Mesendoderm (in vitro differentiated cells): ENCODE measurements at regions not wholly inside any gene's neighbourhood (a gene's known extent, or its start where the extent isn't known, plus 50 kb on each side); places are given as distances from the start of the nearest gene placed in this dataset.

Experiments
- DNase-seq: peaks from one replicate; pipeline ENCODE4 v3.0.0; 2013
- H2AK5ac ChIP-seq: 2 replicates; pipeline ENCODE4 v1.6.1; 2013; ENCODE audit warnings: low read length, inconsistent platforms
- H2BK120ac ChIP-seq: 2 replicates; pipeline ENCODE4 v1.6.1; 2013; ENCODE audit warnings: low read depth, mild to moderate bottlenecking, low read length, moderate library complexity, mixed read lengths
- H2BK15ac ChIP-seq: replicated peaks from 2 replicates; pipeline ENCODE4 v1.6.1; 2013; ENCODE audit warnings: low read depth, mild to moderate bottlenecking, moderate library complexity
- H2BK5ac ChIP-seq: 2 replicates; pipeline ENCODE4 v1.6.1; 2013; ENCODE audit warnings: low read length, inconsistent platforms
- H3K18ac ChIP-seq: 2 replicates; pipeline ENCODE4 v1.6.1; 2013; ENCODE audit warnings: mild to moderate bottlenecking, low read length, mixed read lengths
- H3K23ac ChIP-seq: one replicate; pipeline ENCODE4 v1.6.1; 2013; ENCODE audit warnings: low read length
- H3K27ac ChIP-seq: 2 replicates; pipeline ENCODE4 v1.5.1; 2013; ENCODE audit warnings: low read depth, mild to moderate bottlenecking, inconsistent platforms, low read length, moderate library complexity
- H3K27me3 ChIP-seq: 2 replicates; pipeline ENCODE4 v1.6.1; 2013; ENCODE audit warnings: low read length, control low read depth, mild to moderate bottlenecking, inconsistent platforms; ENCODE audit not compliant: insufficient read depth, poor library complexity
- H3K36me3 ChIP-seq: 2 replicates; pipeline ENCODE4 v1.6.1; 2013; ENCODE audit warnings: low read length, inconsistent platforms; ENCODE audit not compliant: control insufficient read depth, insufficient read depth
- H3K4ac ChIP-seq: one replicate; pipeline ENCODE4 v1.6.1; 2013; ENCODE audit warnings: low read depth, mild to moderate bottlenecking, low read length, moderate library complexity
- H3K4me1 ChIP-seq: 2 replicates; pipeline ENCODE4 v1.6.1; 2013; ENCODE audit warnings: low read depth, low read length, inconsistent platforms; ENCODE audit not compliant: control insufficient read depth
- H3K4me2 ChIP-seq: 2 replicates; pipeline ENCODE4 v1.6.1; 2013; ENCODE audit warnings: low read length
- H3K4me3 ChIP-seq: 2 replicates; pipeline ENCODE4 v1.5.1; 2013; ENCODE audit warnings: mild to moderate bottlenecking, low read length
- H3K56ac ChIP-seq: one replicate; pipeline ENCODE4 v1.6.1; 2013; ENCODE audit warnings: low read length
- H3K79me1 ChIP-seq: 2 replicates; pipeline ENCODE4 v1.6.1; 2013; ENCODE audit warnings: low read length, inconsistent platforms
- H3K79me2 ChIP-seq: 2 replicates; pipeline ENCODE4 v1.6.1; 2013; ENCODE audit warnings: mild to moderate bottlenecking, low read length; ENCODE audit not compliant: control insufficient read depth, insufficient read depth
- H3K9ac ChIP-seq: 2 replicates; pipeline ENCODE4 v1.6.1; 2013; ENCODE audit warnings: low read length, inconsistent platforms
- H4K5ac ChIP-seq: one replicate; pipeline ENCODE4 v1.6.1; 2013; ENCODE audit warnings: low read length
- H4K8ac ChIP-seq: one replicate; pipeline ENCODE4 v1.6.1; 2013; ENCODE audit warnings: low read depth, mild to moderate bottlenecking, control low read depth, low read length, moderate library complexity
- WGBS: extraction: QIAGEN DNeasy Blood & Tissue Kit; methylation state at CpG from one replicate; pipeline ENCODE4 v1.1.7; 2013; ENCODE audit warnings: low lambda C conversion rate, missing lambda C conversion rate; ENCODE audit not compliant: insufficient coverage; ENCODE audit errors: extremely low coverage; 5-methylcytosine and 5-hydroxymethylcytosine counted together

- Histone ChIP-seq H4K8ac (no peak overlapping the region), H3K79me1 (no peaks in the 10 kb centered on the region), H3K4ac (no peak overlapping the region), H2BK120ac (no peak overlapping the region), H2BK5ac (no peak overlapping the region), H2BK15ac (no peak overlapping the region), H3K4me2 (no peak overlapping the region), H3K56ac (no peak overlapping the region), H3K27ac (no peak overlapping the region), H3K9ac (no peak overlapping the region), H3K23ac (no peak overlapping the region), H2AK5ac (no peak overlapping the region), H3K27me3 (no peaks in the 10 kb centered on the region), H3K36me3 (no peaks in the 10 kb centered on the region), H3K18ac (no peak overlapping the region), H3K4me1 (no peaks in the 10 kb centered on the region), H4K5ac (no peak overlapping the region), H3K4me3 (no peak overlapping the region), H3K79me2 (no peaks in the 10 kb centered on the region)
- no peak for DNase-seq
- WGBS: no CpG with 5 or more reads among the region's 3 CpGs
Observed at GRCh38 chr5:111847052-111847925, 90.3 kb upstream of the NREP start.

- Histone ChIP-seq H2BK15ac (no peak overlapping the region), H3K4me1 (no peaks in the 10 kb centered on the region), H4K5ac (no peak overlapping the region), H3K4me3 (no peak overlapping the region), H2BK120ac (no peak overlapping the region), H4K8ac (no peak overlapping the region), H3K56ac (no peak overlapping the region), H3K18ac (no peak overlapping the region), H3K4me2 (no peak overlapping the region), H2BK5ac (no peak overlapping the region), H3K79me1 (no peaks in the 10 kb centered on the region), H3K79me2 (no peaks in the 10 kb centered on the region), H2AK5ac (no peak overlapping the region), H3K27me3 (no peaks in the 10 kb centered on the region), H3K36me3 (no peaks in the 10 kb centered on the region), H3K23ac (no peak overlapping the region), H3K27ac (no peak overlapping the region), H3K4ac (no peak overlapping the region), H3K9ac (no peak overlapping the region)
- DNase-seq: no peak
- WGBS: no CpG with 5 or more reads among the region's 6 CpGs
Observed at GRCh38 chr5:111840036-111840674, 83.2 kb upstream of the NREP start.

- no peak overlapping the region for H2BK5ac ChIP-seq
- no peaks in the 10 kb centered on the region for H3K36me3 ChIP-seq
- H4K5ac ChIP-seq: no peak overlapping the region
- no peaks in the 10 kb centered on the region for H3K79me2 ChIP-seq
- no peaks in the 10 kb centered on the region for H3K79me1 ChIP-seq
- H3K27ac ChIP-seq: no peak overlapping the region
- H3K4ac ChIP-seq: no peak overlapping the region
- no peak overlapping the region for H3K4me3 ChIP-seq
- H3K27me3 ChIP-seq: no peaks in the 10 kb centered on the region
- no CpG with 5 or more reads among the region's 3 CpGs for whole genome bisulfite sequencing
- no peak overlapping the region for H2BK120ac ChIP-seq
- no peak overlapping the region for H2BK15ac ChIP-seq
- H3K4me1 ChIP-seq: no peaks in the 10 kb centered on the region
- H3K9ac ChIP-seq: no peak overlapping the region
- H3K18ac ChIP-seq: no peak overlapping the region
- H3K4me2 ChIP-seq: no peak overlapping the region
- no peak for DNase-seq
- no peak overlapping the region for H2AK5ac ChIP-seq
- no peak overlapping the region for H3K56ac ChIP-seq
- H4K8ac ChIP-seq: no peak overlapping the region
- no peak overlapping the region for H3K23ac ChIP-seq
Observed at GRCh38 chr5:111839438-111839837, 82.4 kb upstream of the NREP start.

DNA sequence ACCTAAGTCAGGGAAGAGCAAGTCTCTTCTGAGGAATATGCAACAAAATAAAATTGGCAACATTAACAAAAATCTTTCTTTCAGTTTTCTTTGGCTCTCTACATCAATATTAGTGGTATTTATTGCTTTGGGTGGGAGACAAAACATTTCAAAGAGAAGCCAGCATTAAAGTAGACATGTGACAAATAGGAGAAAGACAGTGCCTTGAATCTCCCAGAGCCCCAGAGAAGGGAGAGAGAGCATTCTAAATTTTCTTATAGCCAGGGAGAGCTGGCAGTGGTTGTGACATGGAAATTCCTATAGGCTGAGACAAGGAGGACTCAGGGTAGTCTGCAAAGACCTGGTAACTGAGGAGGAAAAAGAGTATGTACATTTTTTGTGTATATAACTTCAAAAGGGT lies 79.4 kb upstream of the NREP start:
- Histone ChIP-seq H2AK5ac (no peak overlapping the region), H3K4me1 (no peaks in the 10 kb centered on the region), H3K56ac (no peak overlapping the region), H3K79me2 (no peaks in the 10 kb centered on the region), H3K18ac (no peak overlapping the region), H3K27ac (no peak overlapping the region), H3K9ac (no peak overlapping the region), H3K4ac (no peak overlapping the region), H3K36me3 (no peaks in the 10 kb centered on the region), H3K27me3 (no peaks in the 10 kb centered on the region), H3K23ac (no peak overlapping the region), H3K4me3 (no peak overlapping the region), H3K4me2 (no peak overlapping the region), H2BK15ac (no peak overlapping the region), H4K8ac (no peak overlapping the region), H3K79me1 (no peaks in the 10 kb centered on the region), H2BK120ac (no peak overlapping the region), H4K5ac (no peak overlapping the region), H2BK5ac (no peak overlapping the region)
- no peak for DNase-seq

DNA sequence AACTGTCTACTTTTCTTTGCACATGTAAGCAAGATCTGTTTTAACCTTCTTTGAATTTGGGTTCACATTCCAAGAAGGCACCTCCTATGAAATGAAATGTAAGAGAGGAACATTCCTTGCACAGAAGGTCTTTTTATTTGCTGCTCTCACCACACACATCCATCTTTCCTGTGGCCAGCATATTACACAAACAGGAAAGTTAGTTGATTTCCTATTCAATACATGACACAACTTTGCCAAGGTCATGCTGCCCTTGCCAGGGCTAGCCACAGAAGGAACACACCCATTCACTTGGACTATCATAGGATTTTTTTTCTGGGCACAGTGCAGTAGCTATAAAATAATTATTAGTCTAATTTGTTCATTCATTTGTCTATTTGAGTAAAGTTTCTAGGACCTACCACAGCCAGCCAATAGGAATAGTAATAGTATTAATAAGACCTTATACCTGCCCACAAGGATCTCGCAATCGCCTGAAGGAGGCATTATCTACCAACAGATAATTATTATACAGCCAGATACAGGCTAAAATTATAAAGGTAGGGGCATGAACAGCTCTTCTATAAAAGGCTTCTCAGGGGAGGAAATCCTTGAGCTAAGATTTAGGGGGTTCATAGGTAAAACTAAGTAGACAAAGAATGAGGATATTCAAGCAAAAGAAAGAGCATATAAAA lies 78.1 kb upstream of the NREP start:
- no peak overlapping the region for H2BK5ac ChIP-seq
- H3K36me3 ChIP-seq: no peaks in the 10 kb centered on the region
- no peak overlapping the region for H4K8ac ChIP-seq
- no peak overlapping the region for H3K4me3 ChIP-seq
- H3K56ac ChIP-seq: no peak overlapping the region
- H2BK120ac ChIP-seq: no peak overlapping the region
- WGBS: no CpG with 5 or more reads among the region's 2 CpGs
- no peaks in the 10 kb centered on the region for H3K27me3 ChIP-seq
- no peak overlapping the region for H3K9ac ChIP-seq
- no peak overlapping the region for H3K18ac ChIP-seq
- H3K4me2 ChIP-seq: no peak overlapping the region
- H2BK15ac ChIP-seq: no peak overlapping the region
- no peak overlapping the region for H3K23ac ChIP-seq
- DNase-seq: no peak
- H3K4ac ChIP-seq: no peak overlapping the region
- no peak overlapping the region for H4K5ac ChIP-seq
- no peaks in the 10 kb centered on the region for H3K79me2 ChIP-seq
- no peaks in the 10 kb centered on the region for H3K79me1 ChIP-seq
- no peak overlapping the region for H2AK5ac ChIP-seq
- no peaks in the 10 kb centered on the region for H3K4me1 ChIP-seq
- no peak overlapping the region for H3K27ac ChIP-seq
